Superior temporal gyrus (tissue), 1 donor: ENCODE measurements at regions not wholly inside any gene's neighbourhood (a gene's known extent, or its start where the extent isn't known, plus 50 kb on each side); places are given as distances from the start of the nearest gene placed in this dataset.
A peak's percentile ranks its signal among the peaks of the same experiment; 100 is the strongest.

ENCODE experiments used
- DNase-seq: peaks from one replicate; pipeline ENCODE4 v3.0.0-alpha.2; 2016; ENCODE audit errors: extremely low spot score

- DNase-seq: peak; percentile 23
These were observed 635.0 kb downstream of the TSN start for GRCh38 chr2:122390406-122390805.

- no peak for DNase-seq
These were observed 636.3 kb downstream of the TSN start for GRCh38 chr2:122391726-122392125.

- DNase-seq: no peak
These were observed 640.2 kb downstream of the TSN start for GRCh38 chr2:122395687-122396086.

- no peak for DNase-seq
These were observed 655.8 kb downstream of the TSN start for GRCh38 chr2:122411231-122411630.

GRCh38 chr2:122412360-122412759 lies 656.9 kb downstream of the TSN start:
- no peak for DNase-seq

- no peak for DNase-seq
These were observed 659.5 kb downstream of the TSN start for GRCh38 chr2:122414902-122415301.

GRCh38 chr2:122417114-122417513 lies 661.7 kb downstream of the TSN start:
- DNase-seq: no peak

GRCh38 chr2:122421775-122422174 lies 666.3 kb downstream of the TSN start:
- DNase-seq: no peak

- no peak for DNase-seq
These were observed 667.0 kb downstream of the TSN start for GRCh38 chr2:122422384-122422991.

GRCh38 chr2:122423934-122424333 lies 668.5 kb downstream of the TSN start:
- no peak for DNase-seq

- no peak for DNase-seq
These were observed 677.8 kb downstream of the TSN start for GRCh38 chr2:122433123-122433754.

GRCh38 chr2:122445003-122445402 lies 689.6 kb downstream of the TSN start:
- no peak for DNase-seq

GRCh38 chr2:122446761-122447160 lies 691.3 kb downstream of the TSN start:
- DNase-seq: no peak

GRCh38 chr2:122447237-122447636 lies 691.8 kb downstream of the TSN start:
- no peak for DNase-seq

GRCh38 chr2:122451040-122451439 lies 695.6 kb downstream of the TSN start:
- DNase-seq: no peak

GRCh38 chr2:122451697-122452096 lies 696.2 kb downstream of the TSN start:
- no peak for DNase-seq

GRCh38 chr2:122469147-122469546 lies 713.7 kb downstream of the TSN start:
- no peak for DNase-seq

GRCh38 chr2:122471753-122472152 lies 716.3 kb downstream of the TSN start:
- no peak for DNase-seq

GRCh38 chr2:122478117-122478516 lies 722.7 kb downstream of the TSN start:
- no peak for DNase-seq

GRCh38 chr2:122478771-122479170 lies 723.3 kb downstream of the TSN start:
- DNase-seq: no peak

- no peak for DNase-seq
These were observed 725.2 kb downstream of the TSN start for GRCh38 chr2:122480501-122481243.

GRCh38 chr2:122481244-122481622 lies 725.8 kb downstream of the TSN start:
- DNase-seq: no peak

GRCh38 chr2:122481717-122482116 lies 726.3 kb downstream of the TSN start:
- DNase-seq: no peak
